K562 (cell line): ENCODE measurements at regions not wholly inside any gene's neighbourhood (a gene's known extent, or its start where the extent isn't known, plus 50 kb on each side); places are given as distances from the start of the nearest gene placed in this dataset.

ENCODE experiments used
- ATAC-seq: fragments of 200-7000 bp; cut with Tn5 transposase; 3 replicates; pipeline ENCODE4 v1.9.1; 2020; ENCODE audit warnings: moderate library complexity
- BruUV-seq: library from RNA; stranded (reverse); fragments of 400-500 nt; replicated peaks from 2 replicates; lab custom pipeline; 2021; lab: Mats Ljungman, UMichigan
- CTCF ChIA-PET: fragments of 300-600 bp; formaldehyde crosslinking; extraction: SDS; loops from one replicate; lab custom pipeline; 2021; ENCODE audit warnings: low intra/inter-chr PET ratio; lab: Yijun Ruan, JAX
- POLR2A ChIA-PET: fragments of 300-600, 350-650 bp; sonication (Branson Sonifier 250); formaldehyde crosslinking; extraction: SDS; loops from one replicate; lab custom pipeline; 2021; ENCODE audit warnings: antibody characterized with exemption, inconsistent platforms; lab: Yijun Ruan, JAX
- DNase-seq, 4 experiments: peaks; one replicate each; pipeline versions ENCODE4 v3.0.0 to v3.0.0-alpha.2; 2011 to 2018; ENCODE audit warnings: low spot score in 3 of 4, mixed read lengths in 3 of 4; ENCODE audit errors: extremely low read depth in 1 of 4
- FAIRE-seq: peaks from 2 replicates; lab custom pipeline; 2011; peaks lifted over from hg19 to GRCh38; lab: Jason Lieb, UNC
- H2AFZ ChIP-seq: 2 replicates; pipeline ENCODE4 v1.6.0; 2011; ENCODE audit warnings: low read depth, low read length, control low read depth, inconsistent platforms
- H3K27ac ChIP-seq: fragments of 200-600 bp; 3 replicates; pipeline ENCODE4 v1.8.0; 2011; ENCODE audit warnings: low read depth, mild to moderate bottlenecking, control low read depth, inconsistent platforms, low read length, moderate library complexity, mixed read lengths; ENCODE audit errors: extremely low read depth
- H3K27me3 ChIP-seq, 2 experiments: fragments of 300-600 bp in 1 of 2; 2 replicates in 1 of 2; 3 replicates in 1 of 2; pipeline versions ENCODE4 v1.6.0 to v1.8.0; 2011; ENCODE audit warnings: inconsistent platforms in 2 of 2, low read length in 2 of 2, mild to moderate bottlenecking in 1 of 2, mixed read lengths in 1 of 2, moderate library complexity in 1 of 2; ENCODE audit not compliant: control insufficient read depth in 2 of 2, insufficient read depth in 2 of 2
- H3K36me3 ChIP-seq: fragments of 300-600 bp; 3 replicates; pipeline ENCODE4 v1.8.0; 2011; ENCODE audit warnings: mild to moderate bottlenecking, low read length, inconsistent platforms; ENCODE audit not compliant: control insufficient read depth, insufficient read depth
- H3K4me1 ChIP-seq, 2 experiments: fragments of 200-600 bp in 1 of 2; replicated peaks in 1 of 2; 2 replicates in 1 of 2; 3 replicates in 1 of 2; pipeline versions ENCODE4 v1.5.1 to v1.8.0; 2011; ENCODE audit warnings: inconsistent platforms in 2 of 2, low read length in 2 of 2, mild to moderate bottlenecking in 1 of 2, mixed read lengths in 1 of 2, moderate library complexity in 1 of 2; ENCODE audit not compliant: control insufficient read depth in 2 of 2, insufficient read depth in 2 of 2
- H3K4me2 ChIP-seq: 2 replicates; pipeline ENCODE4 v1.6.1; 2011; ENCODE audit warnings: low read length, control low read depth, inconsistent platforms, mixed read lengths; ENCODE audit not compliant: insufficient read depth
- H3K4me3 ChIP-seq: fragments of 200-600 bp; sonication (generic), shearing (Covaris generic); 2 replicates; pipeline ENCODE4 v1.5.1; 2016; ENCODE audit warnings: control low read depth, inconsistent platforms
- H3K79me2 ChIP-seq: fragments of 200-600 bp; 3 replicates; pipeline ENCODE4 v1.8.0; 2011; ENCODE audit warnings: low read length, inconsistent platforms; ENCODE audit not compliant: control insufficient read depth, insufficient read depth
- H3K9ac ChIP-seq, 2 experiments: 2 replicates each; pipeline versions ENCODE4 v1.6.0 to v1.6.1; 2011; ENCODE audit warnings: low read depth in 2 of 2, low read length in 2 of 2, control low read depth in 1 of 2, inconsistent platforms in 1 of 2, mild to moderate bottlenecking in 1 of 2, mixed read lengths in 1 of 2; ENCODE audit not compliant: insufficient read depth in 1 of 2
- H3K9me1 ChIP-seq: one replicate; pipeline ENCODE4 v1.6.0; 2011; ENCODE audit warnings: inconsistent platforms, mild to moderate bottlenecking, low read length, moderate library complexity; ENCODE audit not compliant: control insufficient read depth, insufficient read depth
- H3K9me3 ChIP-seq: replicated peaks from 2 replicates; pipeline ENCODE4 v1.5.1; 2011; ENCODE audit warnings: low read depth, low read length, inconsistent platforms; ENCODE audit not compliant: control insufficient read depth, insufficient read depth
- H4K20me1 ChIP-seq: replicated peaks from 2 replicates; pipeline ENCODE4 v1.6.1; 2011; ENCODE audit warnings: low read length, inconsistent platforms, mixed read lengths; ENCODE audit not compliant: control insufficient read depth, insufficient read depth
- ARHGAP35 ChIP-seq: fragments of 450-650 bp; IDR thresholded peaks from 2 replicates; pipeline ENCODE4 v1.6.1; 2018; ENCODE audit not compliant: partially characterized antibody
- CREBBP ChIP-seq: IDR thresholded peaks from one replicate; pipeline ENCODE4 v1.6.1; 2012; ENCODE audit warnings: low read depth, mild to moderate bottlenecking, control low read depth, inconsistent platforms, low read length
- E2F1 ChIP-seq: sonication (generic); formaldehyde crosslinking; IDR thresholded peaks from 2 replicates; pipeline ENCODE4 v1.8.1; 2023; ENCODE audit warnings: mild to moderate bottlenecking, missing genetic modification reagents, moderate library complexity
- FOXA1 ChIP-seq: fragments of 450-650 bp; IDR thresholded peaks from 2 replicates; pipeline ENCODE4 v1.6.1; 2016; ENCODE audit warnings: mild to moderate bottlenecking, borderline replicate concordance
- JUNB ChIP-seq: fragments of 450-650 bp; formaldehyde crosslinking; conservative IDR thresholded peaks from 2 replicates; pipeline ENCODE4 v1.4.0; 2020; ENCODE audit warnings: mild to moderate bottlenecking
- JUND ChIP-seq, 2 experiments: IDR thresholded peaks; 2 replicates in 1 of 2; 3 replicates in 1 of 2; pipeline ENCODE4 v1.6.1; 2011; ENCODE audit warnings: borderline replicate concordance in 2 of 2, low read depth in 2 of 2, low read length in 2 of 2, improper control_type of control experiment in 1 of 2, missing biosample characterization in 1 of 2, missing genetic modification characterization in 1 of 2, missing genetic modification reagents in 1 of 2
- MAFF ChIP-seq: IDR thresholded peaks from 2 replicates; pipeline ENCODE4 v1.6.1; 2012; ENCODE audit warnings: low read length, improper control_type of control experiment
- MBD1 ChIP-seq: fragments of 250-450 bp; sonication (Bioruptor Pico); IDR thresholded peaks from 2 replicates; pipeline ENCODE4 v1.8.0; 2022; ENCODE audit warnings: inconsistent platforms
- MYBL2 ChIP-seq, 2 experiments: fragments of 450-650 bp in 1 of 2; sonication (generic) in 1 of 2; formaldehyde crosslinking in 1 of 2; IDR thresholded peaks; 2 replicates each; pipeline versions ENCODE4 v1.6.1 to v1.8.1; 2017 to 2022; ENCODE audit warnings: borderline replicate concordance in 1 of 2, inconsistent platforms in 1 of 2, low read depth in 1 of 2, mild to moderate bottlenecking in 1 of 2, missing genetic modification reagents in 1 of 2, moderate library complexity in 1 of 2
- SMAD2 ChIP-seq: fragments of 150-350 bp; IDR thresholded peaks from 2 replicates; pipeline ENCODE4 v1.6.1; 2014; ENCODE audit warnings: low read depth, mild to moderate bottlenecking, low read length
- ZNF224 ChIP-seq: sonication (generic); formaldehyde crosslinking; IDR thresholded peaks from 2 replicates; pipeline ENCODE4 v1.8.0; 2022; ENCODE audit warnings: mild to moderate bottlenecking, missing genetic modification reagents
- ZNF263 ChIP-seq: sonication (generic); formaldehyde crosslinking; IDR thresholded peaks from 2 replicates; pipeline ENCODE4 v1.8.0; 2022; ENCODE audit warnings: mild to moderate bottlenecking, missing genetic modification reagents, borderline replicate concordance
- ZNF3 ChIP-seq: fragments of 250-450 bp; sonication (Bioruptor Pico); IDR thresholded peaks from 2 replicates; pipeline ENCODE4 v1.5.0; 2021; ENCODE audit warnings: mild to moderate bottlenecking, moderate library complexity
- ZNF717 ChIP-seq: fragments of 250-450 bp; sonication (Bioruptor Pico); IDR thresholded peaks from 2 replicates; pipeline ENCODE4 v1.5.0; 2021
- WGBS: fragments of 100-300 bp; shearing (Covaris generic); methylation state at CpG from one replicate; pipeline ENCODE4 v1.1.6; 2016; ENCODE audit warnings: low coverage, mixed read lengths; ENCODE audit not compliant: insufficient coverage; ENCODE audit errors: missing lambda C conversion rate; 5-methylcytosine and 5-hydroxymethylcytosine counted together
- in situ Hi-C: fragments of 300-500 bp; cut with MboI; formaldehyde crosslinking; loops from 4 replicates; pipeline ENCODE4 v1.15.0; 2018; ENCODE audit warnings: inconsistent platforms, mixed read lengths
- intact Hi-C: fragments of 100-400 bp; cut with micrococcal nuclease; formaldehyde crosslinking; loops from 2 replicates; pipeline ENCODE4 v1.14.2; 2022
- TF ChIP-seq, protein P1 (sequence below): fragments of 250-450 bp; sonication (Bioruptor Pico); IDR thresholded peaks from 2 replicates; pipeline ENCODE4 v1.5.1; 2021; ENCODE audit warnings: mild to moderate bottlenecking

DNA sequence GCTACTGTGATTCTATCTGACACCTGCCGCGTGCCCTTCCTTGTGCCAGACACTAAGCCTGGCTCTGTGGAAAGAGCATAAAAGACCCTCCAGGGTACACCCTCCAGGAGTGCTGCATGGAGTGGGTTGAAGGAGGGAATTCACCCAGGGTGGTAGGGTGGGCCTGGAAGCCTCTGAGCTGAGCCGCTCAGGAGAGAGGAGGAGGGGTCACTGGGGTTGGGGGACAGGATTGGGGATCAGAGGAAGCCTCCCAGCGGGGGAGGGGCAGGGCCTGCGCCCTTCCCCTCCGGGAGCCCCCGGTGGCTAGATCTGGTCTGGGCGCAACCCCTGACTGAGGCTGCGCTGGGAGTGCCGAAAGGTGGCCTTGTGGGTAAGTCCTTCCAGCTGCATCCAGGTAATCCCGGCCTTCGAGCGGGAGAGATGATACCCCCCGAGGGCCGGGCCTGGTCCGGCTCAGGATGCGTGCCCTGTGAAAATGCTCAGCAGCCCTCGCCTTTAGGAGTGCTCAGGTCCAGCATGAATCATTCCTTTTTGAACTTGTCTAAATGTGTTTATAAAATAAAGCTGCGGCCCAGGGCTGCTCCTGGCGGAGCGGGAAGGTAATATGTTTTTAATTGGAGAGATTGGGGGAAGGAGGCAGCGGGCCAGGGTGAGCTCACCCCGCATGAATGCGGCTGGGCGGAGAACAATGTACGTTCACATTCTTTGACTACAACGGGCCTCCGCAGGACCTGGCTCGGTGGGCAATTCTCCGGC, 118.1 kb upstream of the SMIM23 start:
- in situ Hi-C loops: no loop called here
- H3K27me3 ChIP-seq: peaks cover 5 to 38% of the 10 kb centered on the region in 2 experiments; a peak in 3 of 5 replicates
- whole genome bisulfite sequencing: 8% methylated on average over 26 of the region's 30 CpGs
- ATAC-seq (no peak), DNase-seq (no peak), FAIRE-seq (no peak)
- ChIA-PET POLR2A (interaction anchor here (0.7 to 1.5 kb wide), 3 partner anchors 15 to 44 kb away, joined by 3 to 4 read pairs (median 3); no protein-coding TSS in a partner anchor), CTCF (no interaction called here)
- H3K9ac ChIP-seq: no peak overlapping the region
- H2AFZ ChIP-seq: no peak overlapping the region
- H3K36me3 ChIP-seq: no peaks in the 10 kb centered on the region
- no peaks in the 10 kb centered on the region for H3K79me2 ChIP-seq
- no peak overlapping the region for H3K4me2 ChIP-seq
- H3K4me1 ChIP-seq: peaks cover 0 to 7% of the 10 kb centered on the region in 2 experiments; a peak in 1 of 5 replicates
- no peak overlapping the region for H3K27ac ChIP-seq
- H3K4me3 ChIP-seq: no peak overlapping the region
- H4K20me1 ChIP-seq: no peaks in the 10 kb centered on the region
- no peaks in the 10 kb centered on the region for H3K9me1 ChIP-seq
- intact Hi-C loops: no loop called here
- BruUV-seq: no TSS peak
- H3K9me3 ChIP-seq: no peaks in the 10 kb centered on the region
- TF ChIP-seq E2F1 (CRISPR knock-in tag): no peak
- no peak for TF ChIP-seq ZNF263 (CRISPR knock-in tag)
- no peak for TF ChIP-seq JUNB
- no peak for TF ChIP-seq MYBL2 (IDR thresholded peaks at IDR 0.05; ENCODE audit: low read depth)
- no peak for TF ChIP-seq MYBL2 (CRISPR knock-in tag; IDR thresholded peaks at IDR 0.05; ENCODE audit: borderline replicate concordance)
- no peak for TF ChIP-seq CREBBP
- TF ChIP-seq MAFF: no peak
- no peak for TF ChIP-seq ZNF717 (CRISPR knock-in tag)
- no peak for TF ChIP-seq ZNF3 (CRISPR knock-in tag)
- no peak for TF ChIP-seq ZNF224
- TF ChIP-seq JUND (IDR thresholded peaks at IDR 0.05; ENCODE audit: borderline replicate concordance, low read depth, low read length): no peak
- no peak for TF ChIP-seq JUND (tag; IDR thresholded peaks at IDR 0.05; ENCODE audit: borderline replicate concordance, low read depth, low read length)
- TF ChIP-seq SMAD2: no peak
- no peak for TF ChIP-seq FOXA1
- no peak for TF ChIP-seq ARHGAP35
- no peak for TF ChIP-seq MBD1 (CRISPR knock-in tag)
- TF ChIP-seq, protein P1, sequence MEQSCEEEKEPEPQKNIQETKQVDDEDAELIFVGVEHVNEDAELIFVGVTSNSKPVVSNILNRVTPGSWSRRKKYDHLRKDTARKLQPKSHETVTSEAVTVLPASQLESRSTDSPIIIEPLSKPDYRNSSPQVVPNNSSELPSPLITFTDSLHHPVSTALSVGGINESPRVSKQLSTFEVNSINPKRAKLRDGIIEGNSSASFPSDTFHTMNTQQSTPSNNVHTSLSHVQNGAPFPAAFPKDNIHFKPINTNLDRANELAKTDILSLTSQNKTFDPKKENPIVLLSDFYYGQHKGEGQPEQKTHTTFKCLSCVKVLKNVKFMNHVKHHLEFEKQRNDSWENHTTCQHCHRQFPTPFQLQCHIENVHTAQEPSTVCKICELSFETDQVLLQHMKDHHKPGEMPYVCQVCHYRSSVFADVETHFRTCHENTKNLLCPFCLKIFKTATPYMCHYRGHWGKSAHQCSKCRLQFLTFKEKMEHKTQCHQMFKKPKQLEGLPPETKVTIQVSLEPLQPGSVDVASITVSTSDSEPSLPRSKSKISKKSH (CRISPR knock-in tag): no peak
